ENCODE measurements at regions not wholly inside any gene's neighbourhood (a gene's known extent, or its start where the extent isn't known, plus 50 kb on each side); places are given as distances from the start of the nearest gene placed in this dataset.

GRCh38 chr16:6993544-6993943 is 339.1 kb upstream of the RBFOX1 start:
- ChIA-PET POLR2A (no interaction called here), CTCF (ENCODE audit: unreplicated experiment) (no interaction called here)
- no peak for TF ChIP-seq EZH2phosphoT487 (IDR thresholded peaks at IDR 0.05; ENCODE audit: borderline replicate concordance, low read depth, low read length)
- no peak for TF ChIP-seq CTCF (conservative IDR thresholded peaks at IDR 0.05; ENCODE audit: low read length)
- Histone ChIP-seq H4K20me1 (ENCODE audit: insufficient read depth, low read length) (no peaks in the 10 kb centered on the region), H3K79me2 (ENCODE audit: insufficient read depth, low read depth, low read length) (no peaks in the 10 kb centered on the region), H3K9me2 (ENCODE audit: insufficient read depth, low read length) (no peaks in the 10 kb centered on the region), H3K4me2 (ENCODE audit: low read length) (no peak overlapping the region), H3K4me1 (ENCODE audit: insufficient read depth, low read length, poor library complexity, severe bottlenecking) (no peaks in the 10 kb centered on the region), H2AFZ (ENCODE audit: low read length) (no peak overlapping the region), H3K4me3 (ENCODE audit: low read depth, low read length, poor library complexity, severe bottlenecking) (no peak overlapping the region), H3K36me3 (ENCODE audit: insufficient read depth, low read length) (no peaks in the 10 kb centered on the region), H3K9me3 (ENCODE audit: low read length) (no peaks in the 10 kb centered on the region), H3K27ac (ENCODE audit: low read depth, low read length, poor library complexity, severe bottlenecking) (no peak overlapping the region)
- BruUV-seq (replicated peaks) = no TSS peak
- DNase-seq (ENCODE audit: low spot score) = no peak
- intact Hi-C loops (cut with micrococcal nuclease; ENCODE audit: unreplicated experiment) = no loop called here

- no TSS peak for BruUV-seq (replicated peaks)
- POLR2A ChIA-PET = no interaction called here
- H3K79me2 ChIP-seq (ENCODE audit: insufficient read depth, low read depth, low read length) = no peaks in the 10 kb centered on the region
- no peaks in the 10 kb centered on the region for H3K4me1 ChIP-seq (ENCODE audit: insufficient read depth, low read length, poor library complexity, severe bottlenecking)
- no peaks in the 10 kb centered on the region for H3K36me3 ChIP-seq (ENCODE audit: insufficient read depth, low read length)
- H3K4me2 ChIP-seq (ENCODE audit: low read length) = no peak overlapping the region
- no peak overlapping the region for H3K27ac ChIP-seq (ENCODE audit: low read depth, low read length, poor library complexity, severe bottlenecking)
- CTCF ChIA-PET (ENCODE audit: unreplicated experiment) = no interaction called here
- no peaks in the 10 kb centered on the region for H4K20me1 ChIP-seq (ENCODE audit: insufficient read depth, low read length)
- H3K9me3 ChIP-seq (ENCODE audit: low read length) = no peaks in the 10 kb centered on the region
- intact Hi-C loops (cut with micrococcal nuclease; ENCODE audit: unreplicated experiment) = no loop called here
- H2AFZ ChIP-seq (ENCODE audit: low read length) = no peak overlapping the region
- TF ChIP-seq CTCF (conservative IDR thresholded peaks at IDR 0.05; ENCODE audit: low read length) (no peak), EZH2phosphoT487 (IDR thresholded peaks at IDR 0.05; ENCODE audit: borderline replicate concordance, low read depth, low read length) (no peak)
- no peak for DNase-seq (ENCODE audit: low spot score)
- no peak overlapping the region for H3K4me3 ChIP-seq (ENCODE audit: low read depth, low read length, poor library complexity, severe bottlenecking)
- H3K9me2 ChIP-seq (ENCODE audit: insufficient read depth, low read length) = no peaks in the 10 kb centered on the region
These were observed 343.8 kb upstream of the RBFOX1 start for GRCh38 chr16:6988846-6989245.

GRCh38 chr16:6977916-6978315 is 354.7 kb upstream of the RBFOX1 start:
- H3K4me1 ChIP-seq (ENCODE audit: insufficient read depth, low read length, poor library complexity, severe bottlenecking) = no peaks in the 10 kb centered on the region
- no peaks in the 10 kb centered on the region for H3K9me2 ChIP-seq (ENCODE audit: insufficient read depth, low read length)
- H3K79me2 ChIP-seq (ENCODE audit: insufficient read depth, low read depth, low read length) = no peaks in the 10 kb centered on the region
- intact Hi-C loops (cut with micrococcal nuclease; ENCODE audit: unreplicated experiment) = no loop called here
- ChIA-PET POLR2A (interaction anchor here (0.7 kb wide), 1 partner anchor 124 kb away, joined by 5 read pairs; no protein-coding TSS in a partner anchor), CTCF (ENCODE audit: unreplicated experiment) (no interaction called here)
- H3K27ac ChIP-seq (ENCODE audit: low read depth, low read length, poor library complexity, severe bottlenecking) = no peak overlapping the region
- H3K4me3 ChIP-seq (ENCODE audit: low read depth, low read length, poor library complexity, severe bottlenecking) = no peak overlapping the region
- H2AFZ ChIP-seq (ENCODE audit: low read length) = no peak overlapping the region
- no peaks in the 10 kb centered on the region for H3K36me3 ChIP-seq (ENCODE audit: insufficient read depth, low read length)
- no peaks in the 10 kb centered on the region for H4K20me1 ChIP-seq (ENCODE audit: insufficient read depth, low read length)
- BruUV-seq (replicated peaks) = no TSS peak
- TF ChIP-seq CTCF (conservative IDR thresholded peaks at IDR 0.05; ENCODE audit: low read length) = no peak
- TF ChIP-seq EZH2phosphoT487 (IDR thresholded peaks at IDR 0.05; ENCODE audit: borderline replicate concordance, low read depth, low read length) = no peak
- no peaks in the 10 kb centered on the region for H3K9me3 ChIP-seq (ENCODE audit: low read length)
- no peak for DNase-seq (ENCODE audit: low spot score)
- no peak overlapping the region for H3K4me2 ChIP-seq (ENCODE audit: low read length)
